GM19397 (cell line): ENCODE measurements at regions not wholly inside any gene's neighbourhood (a gene's known extent, or its start where the extent isn't known, plus 50 kb on each side); places are given as distances from the start of the nearest gene placed in this dataset.
"Not testable (repeated sequence)": the region's sequence is repeated elsewhere in the genome, so short reads cannot be mapped to it uniquely, and the experiment has no call there.

Source experiments
- ATAC-seq: cut with Tn5 transposase; IDR thresholded peaks from one replicate; pipeline ENCODE4 v1.9.1; 2021; ENCODE audit warnings: mild to moderate bottlenecking, moderate library complexity; ENCODE audit not compliant: unreplicated experiment

DNA sequence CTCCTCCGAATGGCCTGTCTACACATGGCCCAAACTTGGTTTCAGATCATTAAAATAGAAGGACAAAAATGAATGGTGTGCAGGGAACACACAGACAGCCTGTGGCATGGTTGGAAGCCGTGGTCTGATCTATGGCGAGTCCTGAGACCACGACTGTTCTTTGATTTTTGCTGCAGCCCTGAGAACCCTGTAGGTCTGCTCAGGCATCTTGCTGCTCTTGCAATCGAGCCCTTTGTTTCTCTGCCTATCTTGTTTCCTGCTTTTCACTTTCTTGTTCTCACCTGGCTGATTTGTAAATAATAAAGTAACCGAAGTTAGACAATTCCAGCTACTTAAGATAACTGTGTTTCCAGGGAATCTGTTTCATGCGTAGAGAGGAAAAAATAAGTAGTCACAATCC is 54.1 kb upstream of the NBPF9 start:
- ATAC-seq = not testable (repeated sequence)

DNA sequence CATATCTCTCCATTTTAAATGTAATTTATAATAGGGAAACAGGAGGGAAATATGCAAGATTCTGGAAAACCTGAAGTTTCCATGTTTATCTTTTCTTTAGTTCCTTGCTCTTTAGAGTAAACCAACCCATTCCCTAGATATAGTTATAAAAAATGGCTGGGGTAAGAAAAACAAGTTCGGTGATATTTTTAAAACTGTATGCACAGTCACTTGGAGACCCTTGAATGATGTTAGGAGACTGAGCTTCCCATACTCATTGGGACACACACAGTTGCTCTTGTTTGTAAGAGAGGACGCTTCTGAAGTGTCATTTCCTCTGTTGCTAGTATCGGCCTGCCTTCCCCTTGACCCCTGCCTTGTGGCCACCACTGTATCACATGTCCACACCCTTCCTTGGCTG is 55.0 kb upstream of the NBPF9 start:
- not testable (repeated sequence) for ATAC-seq

DNA sequence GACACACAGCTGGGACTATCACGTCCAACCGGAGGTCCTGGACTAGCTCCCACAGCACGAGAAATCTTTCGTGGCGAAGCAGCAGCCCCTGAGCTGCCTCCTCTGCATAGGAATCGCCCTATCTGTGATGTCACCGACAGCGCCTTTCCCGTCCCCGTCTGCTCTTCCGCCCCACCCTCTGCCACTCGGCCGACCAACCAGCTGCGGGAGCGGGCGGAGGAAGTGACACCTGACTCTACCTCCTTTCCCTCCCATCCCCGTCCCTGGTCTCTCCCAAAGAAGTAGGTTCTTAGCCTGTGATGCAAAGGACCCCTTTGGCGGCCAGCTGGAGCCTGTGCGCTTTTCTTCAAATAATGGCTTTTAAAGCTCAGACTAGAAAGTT is 59.7 kb upstream of the NBPF9 start:
- peak; percentile 71 for ATAC-seq

DNA sequence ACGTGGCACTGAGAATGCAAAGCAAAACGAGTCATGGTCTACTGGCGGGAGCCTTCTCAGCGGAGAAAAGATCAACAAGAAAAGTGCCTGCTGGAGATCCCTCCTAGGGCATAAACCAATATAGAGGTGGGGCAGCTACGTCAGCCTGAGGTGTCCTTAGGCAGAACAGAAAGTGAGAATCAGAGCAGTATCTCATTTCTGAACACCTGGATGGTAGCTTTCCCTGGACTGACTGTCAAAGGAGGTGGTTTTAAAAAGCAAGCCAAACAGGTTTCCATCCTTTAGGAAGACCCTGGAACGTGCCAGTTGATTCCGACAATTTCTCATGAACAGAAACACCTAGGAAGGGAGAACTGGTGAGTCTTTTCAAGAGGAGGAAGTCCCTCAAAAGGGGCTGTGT is 71.4 kb upstream of the NBPF9 start:
- ATAC-seq = not testable (repeated sequence)

GRCh38 chr1:149175812-149176211 is 72.5 kb upstream of the NBPF9 start:
- not testable (repeated sequence) for ATAC-seq

- ATAC-seq = not testable (repeated sequence)
Measured at GRCh38 chr1:149176453-149177316, 73.3 kb upstream of the NBPF9 start.

DNA sequence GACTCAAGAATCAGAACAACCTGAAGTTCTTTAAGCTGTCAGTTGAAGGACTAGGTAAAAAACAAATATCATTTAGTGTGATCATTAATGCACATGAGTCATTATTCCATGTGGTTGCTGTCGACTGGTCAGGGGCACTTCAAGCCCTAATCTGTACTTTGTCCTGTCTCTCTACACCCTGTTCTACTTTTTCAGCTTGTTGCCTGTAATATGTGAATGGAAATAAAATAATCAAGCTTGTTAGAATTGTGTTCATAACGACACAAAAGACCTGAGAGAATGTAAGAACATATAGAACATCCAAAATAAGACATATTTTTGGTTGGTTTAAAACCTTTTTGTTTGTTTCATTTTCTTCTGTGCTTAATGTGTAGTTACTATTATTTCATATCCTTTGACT is 87.4 kb upstream of the NBPF9 start:
- not testable (repeated sequence) for ATAC-seq

GRCh38 chr1:149196651-149197050 is 93.3 kb upstream of the NBPF9 start:
- not testable (repeated sequence) for ATAC-seq

DNA sequence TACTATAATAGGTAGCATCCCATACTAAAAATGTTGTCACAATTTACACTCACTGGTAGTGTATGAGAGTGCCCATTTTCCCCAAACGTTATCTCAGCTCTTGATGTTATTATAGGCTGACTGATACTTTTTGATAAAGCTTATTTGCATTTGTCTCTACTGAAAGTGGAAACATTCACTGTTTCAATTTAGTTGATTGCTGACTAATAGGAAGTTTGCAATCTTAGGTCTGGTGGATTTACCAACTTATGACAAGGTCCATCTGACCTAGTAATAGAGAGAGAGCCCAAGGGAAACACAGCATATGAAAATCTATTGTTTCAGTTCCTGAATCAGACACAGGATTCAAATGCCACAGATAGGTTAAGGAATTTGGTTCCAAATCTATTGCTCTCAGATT is 97.2 kb upstream of the NBPF9 start:
- not testable (repeated sequence) for ATAC-seq

- not testable (repeated sequence) for ATAC-seq
Measured at GRCh38 chr1:149202283-149202682, 98.9 kb upstream of the NBPF9 start.

- ATAC-seq = not testable (repeated sequence)
Measured at GRCh38 chr1:149204396-149204795, 101.0 kb upstream of the NBPF9 start.

DNA sequence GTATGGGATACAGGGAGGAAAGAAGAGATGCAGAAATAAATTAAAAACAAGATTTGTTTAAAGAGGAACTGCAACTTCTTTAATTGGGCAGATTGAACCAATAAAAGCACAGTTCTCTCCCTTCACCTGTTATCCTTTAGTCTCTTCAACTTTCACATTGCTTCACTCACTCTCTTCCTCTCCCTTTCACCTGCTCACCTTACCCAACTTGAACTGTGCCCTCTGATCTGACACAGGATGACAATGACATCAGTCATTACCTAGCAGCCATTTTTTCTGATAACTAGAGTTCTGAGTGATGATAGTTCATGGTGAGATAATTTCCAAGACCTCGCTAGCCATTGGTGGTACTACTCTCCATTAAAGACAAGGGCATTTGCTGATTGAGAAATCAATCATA is 105.5 kb upstream of the NBPF9 start:
- ATAC-seq = not testable (repeated sequence)

DNA sequence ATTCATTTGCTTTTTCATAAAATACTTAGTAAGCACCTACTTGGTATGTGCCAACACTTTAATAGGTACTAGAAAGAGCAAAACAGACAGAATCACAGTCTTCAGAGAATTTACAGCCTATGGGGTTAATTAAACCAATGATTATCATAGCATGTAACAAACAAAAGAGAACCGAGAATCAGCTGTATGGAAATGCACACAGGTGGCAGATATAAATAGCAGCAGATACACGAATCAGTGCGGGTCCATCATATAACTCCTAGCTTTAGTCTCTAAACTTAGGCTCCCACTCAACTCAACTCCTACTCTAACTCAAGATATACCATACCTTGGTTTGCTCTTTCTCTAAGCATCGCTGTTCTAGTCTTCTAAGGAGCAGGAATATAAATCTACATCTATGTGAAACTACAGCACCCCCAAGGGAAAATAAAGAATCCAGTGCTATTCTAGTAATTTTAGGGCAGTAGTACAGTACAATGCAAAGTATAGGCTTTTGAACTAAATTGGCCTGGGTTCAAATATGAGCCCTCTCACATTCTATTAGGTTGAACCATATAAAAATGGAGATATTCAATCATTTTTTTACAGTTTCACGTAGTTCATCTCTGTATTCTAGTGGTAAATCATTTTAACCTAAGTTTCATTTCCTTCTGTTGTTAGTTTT is 108.5 kb upstream of the NBPF9 start:
- ATAC-seq = peak; percentile 92

DNA sequence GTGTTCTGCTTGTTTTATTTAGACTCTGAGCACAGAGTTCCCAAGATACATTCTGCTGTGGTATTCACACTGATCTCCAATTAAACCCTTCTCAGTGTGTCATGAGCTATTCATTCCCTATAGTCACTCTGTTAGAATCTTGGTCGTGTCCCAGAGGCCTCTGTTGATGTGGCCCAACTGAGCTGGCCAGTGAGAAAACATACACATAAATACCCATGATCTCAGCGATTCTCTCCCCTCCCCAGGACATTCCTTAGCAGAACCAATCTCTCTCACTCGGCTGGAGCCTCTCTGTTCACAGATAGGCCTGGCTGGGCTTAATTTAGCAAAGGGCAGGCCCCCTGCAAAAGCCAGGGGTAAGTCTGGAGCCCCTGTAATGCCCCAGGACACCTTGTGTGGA is 109.6 kb upstream of the NBPF9 start:
- not testable (repeated sequence) for ATAC-seq

DNA sequence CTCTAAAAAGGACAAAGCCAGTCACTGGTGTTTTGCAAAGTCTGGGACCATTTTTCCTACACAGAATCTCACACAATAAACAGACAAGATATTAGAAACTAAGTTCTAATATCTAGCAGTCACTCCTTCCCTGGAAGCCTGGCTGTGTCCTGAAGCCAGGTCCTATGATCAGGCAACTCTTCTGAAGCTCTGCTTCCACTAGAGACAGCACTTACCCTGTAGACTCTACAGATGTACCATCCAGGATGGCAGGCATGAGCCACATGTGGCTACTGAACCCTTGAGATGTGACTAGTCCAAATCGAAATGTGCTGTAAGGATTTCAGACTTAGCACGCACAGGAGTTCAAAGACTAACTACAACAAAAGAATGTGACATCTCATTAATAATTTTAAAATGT is 110.3 kb upstream of the NBPF9 start:
- ATAC-seq = not testable (repeated sequence)

GRCh38 chr1:149218080-149218988 is 115.0 kb upstream of the NBPF9 start:
- not testable (repeated sequence) for ATAC-seq

GRCh38 chr1:149219539-149219938 is 116.2 kb upstream of the NBPF9 start:
- ATAC-seq = not testable (repeated sequence)

GRCh38 chr1:149220463-149221074 is 117.2 kb upstream of the NBPF9 start:
- ATAC-seq = not testable (repeated sequence)

- not testable (repeated sequence) for ATAC-seq
Measured at GRCh38 chr1:149227933-149228665, 124.7 kb upstream of the NBPF9 start.
